Activated CD4-positive, alpha-beta T cell treated with anti-CD3 and anti-CD28 coated beads, Interleukin-2, Interleukin-4, amounts not matched to agents 100 ng/mL and 50 ng/mL, durations not matched to agents 16 hours and 8 hours (primary cell): ENCODE measurements at regions not wholly inside any gene's neighbourhood (a gene's known extent, or its start where the extent isn't known, plus 50 kb on each side); places are given as distances from the start of the nearest gene placed in this dataset.

Experiments used
- DNase-seq: peaks from one replicate; pipeline ENCODE4 v3.0.0-alpha.2; 2020; ENCODE audit warnings: low spot score

DNA sequence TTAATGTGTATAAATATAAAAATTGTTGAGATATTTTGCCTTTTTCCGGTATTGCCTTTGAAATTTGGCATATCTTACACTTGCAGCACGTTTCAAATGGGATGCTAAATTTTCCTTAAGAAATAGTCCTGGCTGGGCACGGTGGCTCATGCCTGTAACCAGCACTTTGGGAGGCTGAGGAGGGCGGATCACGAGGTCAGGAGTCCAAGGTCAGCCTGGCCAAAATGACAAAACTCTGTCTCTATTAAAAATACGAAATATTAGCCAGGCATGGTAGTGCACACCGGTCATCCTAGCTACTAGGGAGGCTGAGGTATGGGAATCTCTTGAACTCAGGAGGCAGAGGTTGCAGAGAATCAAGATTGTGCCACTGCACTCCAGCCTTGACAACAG lies 220.2 kb downstream of the PTEN start:
- no peak for DNase-seq

GRCh38 chr10:88086187-88086960 lies 222.9 kb downstream of the PTEN start:
- DNase-seq, result no peak

- DNase-seq, result no peak
Measured at GRCh38 chr10:88088441-88089340, 225.3 kb downstream of the PTEN start.

DNA sequence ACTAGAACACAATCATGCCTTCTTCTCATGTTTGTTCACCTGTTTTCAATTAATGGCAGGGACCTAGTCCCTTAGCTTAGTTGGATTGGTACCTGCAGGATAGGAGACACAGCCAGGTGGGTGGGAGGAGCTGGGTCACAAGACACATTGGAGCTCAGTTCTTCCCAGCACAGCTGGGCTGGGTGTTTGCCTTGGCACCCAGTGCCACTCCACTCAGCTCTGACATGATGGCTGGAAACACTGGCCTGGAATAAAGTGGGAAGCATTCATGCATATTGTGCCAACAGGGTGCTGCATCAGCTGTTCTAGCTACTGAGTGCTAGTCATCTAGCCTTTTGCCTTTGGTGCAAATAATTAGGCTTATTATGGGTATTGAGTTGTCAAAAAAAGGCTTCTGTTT lies 226.1 kb downstream of the PTEN start:
- DNase-seq, result no peak

- peak; percentile 69 for DNase-seq
Measured at GRCh38 chr10:88090568-88091214, 227.3 kb downstream of the PTEN start.

GRCh38 chr10:88091490-88092061 lies 228.2 kb downstream of the PTEN start:
- DNase-seq, result peak; percentile 93

- no peak for DNase-seq
Measured at GRCh38 chr10:88092265-88092664, 228.8 kb downstream of the PTEN start.

- DNase-seq, result no peak
Measured at GRCh38 chr10:88092973-88093372, 229.5 kb downstream of the PTEN start.

GRCh38 chr10:88094795-88095194 lies 231.4 kb downstream of the PTEN start:
- DNase-seq, result no peak

GRCh38 chr10:88095223-88095721 lies 231.8 kb downstream of the PTEN start:
- no peak for DNase-seq

DNA sequence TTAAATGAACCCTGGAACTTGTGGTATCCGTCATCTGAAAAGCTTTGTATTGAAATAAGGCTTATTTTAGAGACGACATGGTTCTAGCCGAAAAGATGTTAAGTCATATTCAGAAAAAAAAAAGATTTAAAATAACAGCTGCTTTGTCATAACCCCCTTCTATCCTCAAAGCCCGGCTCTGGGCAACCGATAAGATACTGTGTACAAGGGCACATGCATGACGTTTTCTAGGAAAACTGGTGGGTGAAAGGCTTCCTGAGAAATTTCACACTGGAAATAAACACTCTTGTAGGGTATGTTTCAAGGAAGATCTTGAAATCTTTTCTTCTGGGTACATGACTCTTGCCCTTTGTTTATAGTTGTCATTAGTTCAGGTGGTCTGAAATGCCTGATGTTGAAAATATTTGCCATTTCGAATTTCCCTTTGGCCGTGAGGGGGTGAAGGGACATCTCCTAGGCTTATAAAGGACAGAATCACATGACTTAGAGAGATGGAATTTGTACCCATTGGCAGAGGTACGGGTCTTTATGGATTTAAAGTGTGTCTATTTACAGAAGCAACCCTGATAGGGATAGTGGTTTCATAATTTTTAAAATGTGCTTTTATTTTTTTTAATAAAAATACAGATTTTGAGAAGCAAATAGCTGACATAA lies 232.5 kb downstream of the PTEN start:
- DNase-seq, result no peak

- no peak for DNase-seq
Measured at GRCh38 chr10:88097092-88097516, 233.7 kb downstream of the PTEN start.

GRCh38 chr10:88097536-88097935 lies 234.1 kb downstream of the PTEN start:
- DNase-seq, result no peak

- no peak for DNase-seq
Measured at GRCh38 chr10:88100281-88100680, 236.9 kb downstream of the PTEN start.

GRCh38 chr10:88101666-88102065 lies 238.2 kb downstream of the PTEN start:
- no peak for DNase-seq

GRCh38 chr10:88103576-88103975 lies 240.2 kb downstream of the PTEN start:
- no peak for DNase-seq

DNA sequence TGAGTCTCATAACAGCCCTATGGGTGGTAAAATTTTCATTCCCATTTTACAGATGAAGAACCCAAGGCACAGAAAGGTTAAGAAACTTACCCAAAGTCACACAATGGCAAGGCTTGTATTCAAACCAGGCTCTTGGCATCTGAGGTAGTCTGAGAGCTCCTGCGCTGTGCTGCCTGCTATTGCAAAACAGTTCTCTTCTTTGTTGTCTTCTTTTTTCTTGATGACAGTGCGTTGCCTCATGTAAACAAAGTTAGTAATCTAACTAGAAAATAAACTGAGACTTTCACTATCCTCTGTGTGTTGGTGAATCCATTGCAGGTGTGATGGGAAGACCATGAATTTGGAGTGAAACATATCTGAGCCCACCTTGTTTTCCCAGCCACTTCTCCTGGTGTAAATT lies 240.8 kb downstream of the PTEN start:
- no peak for DNase-seq

DNA sequence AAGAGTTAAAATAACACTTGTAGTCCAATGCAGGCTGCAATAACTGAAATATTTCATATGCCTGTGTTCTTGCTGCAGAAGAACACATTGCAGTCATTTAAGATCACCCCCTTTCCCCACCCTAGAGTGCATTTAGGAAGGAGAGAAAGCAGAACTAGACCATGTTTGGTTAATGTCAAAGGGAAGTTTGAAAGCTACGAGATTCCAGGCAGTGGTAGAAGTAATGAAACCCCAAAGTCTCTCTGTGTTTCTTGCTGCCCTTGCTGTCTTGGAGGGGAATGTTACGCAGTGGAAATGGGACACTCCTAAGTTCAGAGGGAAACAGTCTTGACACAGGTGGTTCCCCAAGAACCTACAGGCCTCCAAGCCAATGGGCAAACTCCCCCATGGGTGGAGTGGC lies 242.9 kb downstream of the PTEN start:
- DNase-seq, result no peak

- no peak for DNase-seq
Measured at GRCh38 chr10:88107296-88108097, 244.1 kb downstream of the PTEN start.

- DNase-seq, result no peak
Measured at GRCh38 chr10:88108115-88108610, 244.7 kb downstream of the PTEN start.

DNA sequence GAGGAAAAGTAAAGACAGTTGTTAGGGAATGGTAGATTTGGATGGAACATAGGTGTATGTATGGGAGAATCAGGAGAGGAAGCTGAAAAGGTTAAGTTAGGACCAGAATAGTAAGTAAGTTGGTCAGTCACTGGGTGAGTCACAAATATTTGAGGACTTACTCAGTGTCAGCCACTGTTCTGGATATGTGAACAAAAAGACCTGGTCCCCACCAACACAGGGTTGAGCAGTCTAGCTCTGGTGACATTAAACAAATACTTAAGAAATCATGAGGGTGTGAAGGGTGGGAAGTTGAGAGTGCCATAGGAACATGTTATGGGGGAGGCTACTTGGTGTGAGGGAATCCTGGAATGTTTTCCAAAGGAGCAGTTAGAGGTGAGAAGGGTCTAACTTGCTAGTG lies 246.9 kb downstream of the PTEN start:
- DNase-seq, result no peak
